ENCODE measurements at regions not wholly inside any gene's neighbourhood (a gene's known extent, or its start where the extent isn't known, plus 50 kb on each side); places are given as distances from the start of the nearest gene placed in this dataset.
"Not testable (repeated sequence)": the region's sequence is repeated elsewhere in the genome, so short reads cannot be mapped to it uniquely, and the experiment has no call there.

GRCh38 chr7:89401099-89401498, 605.6 kb upstream of the TEX47 start:
- no peak for DNase-seq (ENCODE audit: low spot score)

DNA sequence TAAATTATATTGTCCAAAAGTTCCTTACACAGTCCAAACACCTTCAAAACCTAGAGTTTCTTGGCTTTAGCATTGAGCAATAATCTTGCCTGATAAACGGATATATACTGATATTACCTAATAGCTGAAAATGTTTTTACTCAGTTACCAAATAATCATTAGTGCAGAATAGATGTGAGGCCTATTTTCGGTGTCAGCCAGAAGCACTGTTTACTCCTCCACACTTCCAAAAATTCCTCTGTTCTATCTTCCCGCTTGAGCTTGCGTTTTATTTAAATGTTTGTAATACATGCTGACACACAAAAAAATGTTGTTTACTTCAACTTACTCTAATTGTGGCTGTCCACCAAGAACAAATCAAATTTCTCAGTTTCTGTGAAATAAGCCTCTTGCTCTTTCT, 606.2 kb upstream of the TEX47 start:
- peak; percentile 48 for DNase-seq (ENCODE audit: low spot score)

GRCh38 chr7:89451911-89452310, 656.4 kb upstream of the TEX47 start:
- no peak for DNase-seq (ENCODE audit: low spot score)

DNA sequence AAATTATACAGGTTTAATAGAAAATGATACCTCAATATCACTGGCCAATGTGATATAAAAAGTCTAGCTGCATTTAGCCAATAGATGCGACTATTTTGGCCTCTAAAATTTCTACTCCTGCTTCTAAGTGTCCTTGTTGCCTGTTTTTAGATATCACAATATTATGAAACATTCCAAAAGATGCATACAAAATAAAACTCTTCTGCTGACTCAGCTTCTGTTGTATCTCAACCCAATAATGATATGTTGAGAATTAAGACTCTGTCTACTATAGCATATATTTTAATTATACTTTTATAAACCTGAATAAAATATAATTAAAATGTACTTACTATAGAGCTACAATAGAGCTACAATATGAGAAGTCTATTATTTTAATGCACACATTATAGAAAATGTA, 661.0 kb upstream of the TEX47 start:
- no peak for DNase-seq (ENCODE audit: low spot score)

- DNase-seq (ENCODE audit: low spot score): no peak
Observed at GRCh38 chr7:89458114-89458513, 662.6 kb upstream of the TEX47 start.

DNA sequence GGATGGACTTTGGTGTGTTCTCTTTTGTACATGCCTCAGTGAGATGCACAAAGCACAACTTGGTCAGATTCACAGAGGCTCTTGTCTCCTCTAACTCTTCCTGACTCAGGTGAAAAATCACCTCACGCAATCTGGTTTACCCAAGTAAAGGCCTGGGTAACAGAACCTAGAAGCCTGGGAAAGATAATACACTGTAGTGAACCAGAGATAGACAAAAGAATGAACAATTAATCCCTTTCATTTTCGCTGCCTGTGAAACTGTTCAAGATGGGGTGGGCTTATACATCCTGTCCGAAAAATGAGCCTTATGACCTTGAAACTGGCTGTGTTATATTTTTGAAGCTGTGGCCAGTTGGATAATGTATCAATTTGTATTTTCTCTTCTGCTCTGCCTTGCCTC, 678.9 kb upstream of the TEX47 start:
- DNase-seq (ENCODE audit: low spot score): no peak

GRCh38 chr7:89477991-89478390, 676.3 kb upstream of the STEAP1 start:
- no peak for DNase-seq (ENCODE audit: low spot score)

DNA sequence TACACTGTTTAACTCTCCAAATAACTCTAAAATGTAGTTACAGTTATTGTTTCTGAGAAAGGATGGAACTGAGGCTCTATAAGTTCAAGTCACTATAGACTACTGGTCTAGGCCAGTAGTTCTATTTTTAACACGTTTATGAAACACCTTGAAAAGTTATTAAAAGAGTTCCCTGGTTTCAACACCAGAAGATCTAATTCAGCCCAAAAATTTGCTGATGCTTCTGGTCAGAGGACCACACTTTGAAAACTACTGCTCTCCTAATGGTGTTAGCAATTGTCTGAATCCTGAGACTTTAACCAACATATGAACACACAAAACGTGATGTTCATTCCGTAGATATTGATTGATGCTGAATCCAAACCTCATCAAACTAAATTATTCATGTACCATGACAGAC, 658.6 kb upstream of the STEAP1 start:
- DNase-seq (ENCODE audit: low spot score): no peak

DNA sequence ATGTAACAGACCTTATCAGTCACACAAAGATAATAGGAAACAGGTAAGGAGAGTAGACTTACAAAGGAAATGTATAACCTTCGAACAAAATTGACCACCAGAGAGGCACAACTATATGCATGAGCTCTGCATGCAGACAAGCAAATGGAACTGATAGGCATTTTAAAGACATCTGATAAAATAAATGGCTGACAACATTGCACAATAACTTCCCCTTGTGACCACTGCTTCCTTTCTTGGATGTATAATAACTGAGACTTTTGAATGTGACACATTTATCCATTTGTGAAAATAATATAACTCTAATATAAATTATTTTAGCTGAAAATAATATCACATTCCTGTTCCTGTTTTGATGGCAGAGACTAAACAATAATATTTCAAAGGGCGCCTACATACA, 654.2 kb upstream of the STEAP1 start:
- no peak for DNase-seq (ENCODE audit: low spot score)

GRCh38 chr7:89503281-89503680, 651.0 kb upstream of the STEAP1 start:
- DNase-seq (ENCODE audit: low spot score): no peak

DNA sequence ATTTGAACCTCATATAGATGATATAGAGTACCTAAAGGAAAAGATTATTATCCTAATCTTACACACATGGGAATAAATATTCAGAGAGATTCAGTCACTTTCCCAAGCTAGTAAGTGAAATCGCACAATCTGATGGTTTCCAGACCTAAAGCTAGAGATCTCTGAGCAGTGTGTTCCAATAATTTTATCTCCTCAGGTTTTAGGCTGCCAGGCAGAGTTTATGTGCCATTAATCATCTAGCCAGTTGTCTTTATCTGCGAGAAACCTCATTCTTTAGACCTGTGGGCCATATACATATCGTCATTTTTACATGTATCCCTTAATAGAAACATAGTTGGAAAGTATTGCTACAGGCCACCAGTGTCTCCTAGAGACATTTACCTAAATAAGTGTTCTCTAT, 647.2 kb upstream of the STEAP1 start:
- DNase-seq (ENCODE audit: low spot score): no peak

- DNase-seq (ENCODE audit: low spot score): no peak
Observed at GRCh38 chr7:89511900-89512299, 642.4 kb upstream of the STEAP1 start.

GRCh38 chr7:89514970-89515369, 639.3 kb upstream of the STEAP1 start:
- DNase-seq (ENCODE audit: low spot score): no peak

- DNase-seq (ENCODE audit: low spot score): no peak
Observed at GRCh38 chr7:89517815-89518214, 636.5 kb upstream of the STEAP1 start.

- no peak for DNase-seq (ENCODE audit: low spot score)
Observed at GRCh38 chr7:89549768-89550167, 604.5 kb upstream of the STEAP1 start.

DNA sequence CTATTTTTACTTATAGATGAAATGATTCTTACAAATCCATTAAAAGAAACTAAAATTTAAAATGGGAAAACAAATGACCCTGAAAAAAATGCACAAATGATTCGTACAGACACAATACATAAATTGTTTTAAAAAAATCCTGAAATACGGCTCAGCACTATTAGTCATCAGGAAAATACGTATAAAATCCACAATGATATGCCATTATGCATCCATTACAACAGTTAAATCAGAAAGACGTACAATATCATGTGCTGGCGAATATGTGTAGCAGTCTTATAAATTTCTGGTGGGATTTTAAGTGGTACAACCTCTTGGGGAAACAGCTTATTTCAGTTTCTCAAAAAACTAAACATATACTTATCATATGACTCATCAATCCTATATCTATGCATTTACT, 600.1 kb upstream of the STEAP1 start:
- DNase-seq (ENCODE audit: low spot score): no peak

DNA sequence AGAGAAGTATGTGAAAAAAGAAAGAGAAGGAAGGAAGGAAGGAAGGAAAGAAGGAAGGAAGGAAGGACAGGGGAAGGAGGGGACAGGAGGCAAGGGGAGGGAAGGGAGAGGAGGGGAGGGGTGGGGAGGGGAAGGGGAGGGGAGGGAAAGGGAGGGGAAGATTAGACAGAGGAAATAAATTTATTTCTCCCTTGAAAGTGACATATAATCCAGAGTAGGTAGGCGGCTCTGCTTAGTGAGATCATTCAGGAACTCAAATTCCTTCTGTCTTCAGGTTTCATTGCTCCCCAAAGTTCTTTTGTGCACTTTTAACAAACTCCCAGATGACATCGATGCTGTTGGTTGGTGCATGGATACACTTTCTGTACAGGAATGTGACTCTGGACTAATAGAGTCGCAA, 594.7 kb upstream of the STEAP1 start:
- no peak for DNase-seq (ENCODE audit: low spot score)

DNA sequence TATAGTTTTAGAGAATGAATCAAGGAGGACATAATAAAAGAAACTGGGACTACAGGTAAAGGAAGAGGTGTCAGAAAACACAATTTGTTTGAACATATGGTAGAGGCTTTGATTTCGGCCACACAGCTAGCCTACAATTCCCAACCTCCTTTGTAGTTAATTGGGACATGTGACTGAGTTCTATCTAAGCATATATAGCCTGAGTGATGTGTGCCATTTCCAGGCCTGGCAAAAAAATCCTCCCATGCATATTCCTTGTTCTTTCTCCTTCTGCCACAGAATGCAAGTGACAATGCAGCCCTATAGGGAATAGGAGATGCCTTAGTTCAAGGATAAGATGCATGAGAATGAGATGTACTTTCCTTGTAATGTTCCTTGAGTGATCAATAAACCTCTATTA, 590.7 kb upstream of the STEAP1 start:
- DNase-seq (ENCODE audit: low spot score): no peak

DNA sequence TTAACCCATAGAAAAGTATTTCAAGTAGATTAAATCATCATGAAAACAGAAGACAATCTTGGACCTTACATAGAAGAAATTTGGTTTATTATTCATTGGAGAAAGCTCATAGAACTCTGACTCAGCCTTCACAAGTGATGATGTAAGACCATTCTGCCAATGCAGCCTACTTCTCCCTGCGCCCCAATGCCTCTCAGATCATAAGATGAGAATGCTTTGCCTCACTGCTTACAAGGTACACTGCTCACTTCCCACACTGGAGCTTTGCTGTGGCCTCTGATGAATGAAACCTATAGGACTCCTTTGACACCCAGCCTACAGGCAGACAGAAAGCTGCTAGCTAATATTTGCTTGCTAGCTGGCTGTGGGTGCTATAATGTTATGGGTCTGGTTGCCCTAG, 569.4 kb upstream of the STEAP1 start:
- DNase-seq (ENCODE audit: low spot score): no peak

DNA sequence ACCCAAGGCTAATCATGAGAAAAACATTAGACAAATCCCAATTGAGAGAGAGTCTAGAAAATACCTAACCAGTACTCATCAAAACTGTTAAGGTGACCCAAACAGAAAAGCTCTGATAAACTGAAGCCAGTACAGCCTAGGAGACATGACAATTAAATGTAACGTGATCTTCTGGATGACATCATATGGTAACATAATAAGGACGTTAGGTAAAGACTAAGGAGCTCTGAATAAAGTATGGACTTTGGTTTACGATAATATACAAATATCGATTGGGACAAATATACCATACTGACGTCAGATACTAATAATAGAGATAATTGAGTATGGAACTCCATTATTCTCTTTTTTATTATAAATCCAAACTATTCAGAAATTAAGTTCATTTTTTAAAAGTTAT, 561.1 kb upstream of the STEAP1 start:
- no peak for DNase-seq (ENCODE audit: low spot score)

DNA sequence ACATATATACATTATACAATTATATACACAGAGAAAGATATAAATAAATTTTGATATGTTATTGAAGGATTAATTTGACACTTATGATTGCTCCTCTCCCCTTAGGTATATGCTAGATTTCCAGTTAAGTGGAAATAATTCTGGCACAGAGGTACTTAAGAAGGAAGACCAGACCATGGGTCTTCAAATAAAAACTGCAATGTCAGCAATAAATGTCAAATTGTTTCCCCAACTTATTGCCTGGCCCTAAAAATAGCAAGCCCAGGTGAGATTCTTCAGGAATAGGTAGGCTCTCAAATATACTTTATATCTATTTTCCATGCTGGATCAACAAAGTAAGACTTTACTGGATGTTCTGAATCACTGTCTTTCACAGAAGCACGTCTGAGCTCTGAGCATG, 551.3 kb upstream of the STEAP1 start:
- no peak for DNase-seq (ENCODE audit: low spot score)

DNA sequence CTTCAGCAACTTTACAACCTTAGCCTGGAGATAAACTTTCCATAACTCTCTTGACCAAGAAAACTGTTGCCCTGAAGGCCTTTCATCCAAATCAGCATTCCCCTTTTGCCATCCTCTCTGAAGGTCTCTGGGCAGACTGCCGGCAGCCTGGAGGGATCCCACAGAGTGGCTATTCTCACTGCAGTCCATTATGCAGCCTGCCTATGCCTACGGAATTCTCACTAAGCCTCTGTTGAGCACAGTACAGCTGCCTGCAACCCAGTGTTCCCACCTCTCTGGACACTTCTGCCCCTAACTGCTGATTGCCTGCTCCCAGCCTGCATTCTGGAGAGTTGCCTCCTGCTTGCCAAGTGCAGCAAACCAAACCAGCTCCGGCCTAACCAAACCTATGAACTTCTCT, 548.9 kb upstream of the STEAP1 start:
- peak; percentile 54 for DNase-seq (ENCODE audit: low spot score)

DNA sequence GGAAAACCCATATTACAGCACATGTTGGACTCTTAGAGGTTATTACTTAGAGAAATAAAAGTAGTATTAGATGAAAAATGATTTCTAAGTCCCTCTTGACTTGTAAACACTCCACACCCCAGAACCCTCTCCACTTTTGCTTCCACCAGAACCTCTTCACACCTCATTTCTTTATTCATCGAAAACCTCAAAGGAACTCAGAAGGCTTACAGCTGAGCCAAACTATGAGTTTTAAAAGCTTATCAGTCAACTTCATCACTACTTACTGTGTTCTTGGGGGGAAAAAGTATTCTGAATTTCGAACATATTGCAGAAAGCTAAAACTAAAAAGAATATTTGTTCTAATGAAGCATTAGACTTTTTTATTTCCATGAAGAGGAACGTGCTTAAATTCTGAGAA, 547.8 kb upstream of the STEAP1 start:
- no peak for DNase-seq (ENCODE audit: low spot score)

DNA sequence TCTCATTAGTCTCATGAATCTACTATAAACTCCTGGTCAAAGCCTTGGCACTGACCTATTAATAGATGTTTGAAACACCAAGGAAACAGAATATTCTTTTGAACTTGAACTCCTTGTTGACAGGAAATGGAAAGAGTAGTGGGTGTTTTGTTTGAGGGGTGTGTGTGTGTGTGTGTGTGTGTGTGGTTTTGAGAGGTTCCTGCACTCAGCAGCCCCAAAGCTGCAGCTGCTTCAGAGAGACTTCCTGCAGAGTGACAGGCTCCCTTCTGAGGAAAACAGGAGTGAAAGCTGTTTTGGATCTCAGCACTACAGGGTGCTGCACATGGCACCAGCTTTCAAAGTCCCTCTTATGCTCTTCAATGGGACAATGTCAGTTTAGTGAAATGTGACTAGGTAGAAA, 546.5 kb upstream of the STEAP1 start:
- no peak for DNase-seq (ENCODE audit: low spot score)

DNA sequence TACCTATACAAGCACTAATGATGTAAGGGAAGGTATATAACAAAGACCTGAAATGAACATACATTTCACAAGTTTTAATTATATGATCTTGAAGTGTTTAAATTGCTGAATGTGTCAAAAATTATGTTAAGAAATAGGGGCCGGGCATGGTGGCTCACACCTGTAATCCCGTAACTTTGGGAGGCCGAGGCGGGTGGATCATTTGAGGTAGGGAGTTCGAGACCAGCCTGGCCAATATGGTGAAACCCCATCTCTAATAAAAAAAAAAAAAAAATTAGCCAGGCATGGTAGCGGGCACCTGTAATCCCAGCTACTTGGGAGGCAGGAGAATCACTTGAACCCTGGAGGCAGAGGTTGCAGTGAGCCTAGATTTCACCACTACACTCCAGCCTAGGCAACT, 537.4 kb upstream of the STEAP1 start:
- DNase-seq (ENCODE audit: low spot score): not testable (repeated sequence)
